NCI-H187 (cell line): ENCODE measurements at regions not wholly inside any gene's neighbourhood (a gene's known extent, or its start where the extent isn't known, plus 50 kb on each side); places are given as distances from the start of the nearest gene placed in this dataset.

ENCODE experiments used
- DNase-seq, 2 experiments: peaks; one replicate each; lab custom pipeline; 2025; lab: John Stamatoyannopoulos, UW

DNA sequence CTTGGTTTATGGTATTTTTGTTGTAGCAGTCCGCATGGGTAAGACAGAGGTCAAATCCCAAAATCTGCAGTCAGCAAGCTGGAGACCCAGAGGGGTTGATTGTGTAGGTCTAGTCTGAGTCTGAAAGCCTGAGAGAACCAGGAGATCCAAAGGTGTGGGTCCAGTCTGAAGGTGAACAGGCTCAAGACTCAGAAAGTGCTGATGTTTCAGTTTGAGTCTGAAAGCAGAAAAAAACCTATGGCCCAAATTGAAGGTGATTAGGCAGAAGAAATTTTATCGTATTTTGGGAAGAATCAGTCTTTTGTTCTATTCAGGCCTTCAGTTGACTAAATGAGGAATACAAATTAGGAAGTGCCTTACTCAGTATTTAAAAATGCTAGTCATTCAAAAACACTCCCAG is 807.8 kb upstream of the FOXG1 start:
- DNase-seq: no peak

DNA sequence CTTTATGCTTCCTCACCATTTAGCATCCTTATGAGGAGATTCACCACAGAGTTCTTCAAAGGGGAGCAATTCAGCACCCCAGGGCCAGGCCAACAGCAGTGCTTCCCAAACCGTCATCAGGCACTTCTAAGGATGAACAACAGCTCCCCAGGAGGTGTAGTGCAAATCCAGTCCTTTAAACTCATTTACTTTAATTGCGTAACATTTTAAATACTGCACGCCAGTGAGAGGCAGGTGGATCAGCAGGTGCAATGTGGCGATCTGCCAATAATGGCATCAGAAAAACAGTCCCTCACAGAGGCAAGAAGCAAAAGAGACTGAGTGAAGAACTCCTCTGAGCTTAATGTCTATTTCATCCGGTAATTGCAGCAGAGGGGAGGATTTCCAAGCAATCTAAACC is 770.9 kb upstream of the FOXG1 start:
- DNase-seq: peak; percentile 88 to 93

DNA sequence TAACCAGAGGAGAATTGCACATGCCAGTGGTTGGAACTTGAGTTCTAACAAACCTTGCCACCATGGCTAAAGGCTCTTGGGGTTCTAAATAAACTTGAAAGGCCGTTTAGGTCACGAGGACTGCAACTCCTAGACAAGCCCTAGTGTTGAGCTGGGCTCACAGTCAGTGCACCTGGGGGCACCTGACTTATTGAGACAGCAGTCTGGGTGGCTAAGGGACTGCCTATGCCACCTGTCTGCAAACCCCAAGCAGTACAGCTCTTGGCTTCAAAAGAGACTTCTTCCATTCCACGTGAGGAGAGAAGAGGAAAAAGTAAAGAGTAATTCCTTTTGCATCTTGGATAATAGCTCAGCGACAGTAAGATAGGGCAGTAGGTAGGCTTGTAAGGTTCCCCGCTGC is 765.6 kb upstream of the FOXG1 start:
- no peak for DNase-seq

DNA sequence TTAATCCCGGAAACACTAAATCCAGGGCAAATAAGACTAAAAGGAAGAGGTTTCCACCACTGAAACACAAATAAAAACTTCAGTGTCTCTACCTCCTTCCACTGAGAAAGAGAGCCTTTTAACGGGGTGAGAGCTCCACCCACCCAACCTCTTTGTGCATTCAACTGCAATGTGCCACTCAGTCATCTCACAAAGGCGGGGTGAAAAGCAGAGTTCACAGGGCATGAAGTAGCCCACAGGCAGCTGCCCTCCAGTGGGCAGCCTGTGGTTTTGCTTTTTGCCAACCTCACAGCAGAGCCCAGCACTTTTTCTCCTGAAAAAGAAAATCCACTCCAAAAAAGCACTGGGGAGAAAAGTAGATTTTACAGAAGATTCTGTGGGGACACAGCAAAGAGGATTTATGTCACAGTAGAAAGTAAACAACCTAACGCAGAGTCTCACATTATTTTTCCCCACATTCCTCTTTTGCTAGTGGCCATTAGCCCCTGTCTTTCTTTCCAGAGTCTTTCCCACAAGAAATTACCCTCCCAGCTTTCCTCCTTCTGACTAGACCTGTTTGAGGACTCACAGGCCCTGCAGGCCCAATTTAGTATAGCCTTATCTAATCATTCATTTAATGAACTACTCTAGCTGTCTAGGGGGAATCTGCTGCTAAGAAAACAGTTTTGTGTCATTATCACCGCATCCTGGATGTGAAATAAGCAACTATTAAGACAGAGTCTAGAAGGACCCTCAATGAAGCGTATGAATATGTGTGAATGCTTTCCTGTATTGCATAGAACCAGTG is 753.8 kb upstream of the FOXG1 start:
- DNase-seq: no peak

DNA sequence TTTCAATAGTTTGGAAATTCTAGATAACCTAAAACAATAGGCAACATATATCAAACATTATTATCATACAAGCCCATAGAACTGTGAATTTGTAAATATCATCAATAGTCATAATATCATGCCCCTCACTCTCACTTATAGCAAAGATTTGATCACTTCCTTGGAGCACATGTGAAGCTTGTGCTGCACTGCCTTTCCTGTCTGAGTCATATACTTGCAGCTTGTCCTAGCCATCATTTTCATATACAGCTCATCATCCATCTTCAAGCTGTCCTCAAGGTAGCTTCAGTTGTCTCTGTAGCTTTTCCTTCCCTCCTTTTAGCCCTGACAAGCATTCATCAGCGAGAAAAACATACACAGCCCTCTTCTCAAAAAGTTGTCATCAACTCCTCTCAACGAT is 746.5 kb upstream of the FOXG1 start:
- DNase-seq: no peak

DNA sequence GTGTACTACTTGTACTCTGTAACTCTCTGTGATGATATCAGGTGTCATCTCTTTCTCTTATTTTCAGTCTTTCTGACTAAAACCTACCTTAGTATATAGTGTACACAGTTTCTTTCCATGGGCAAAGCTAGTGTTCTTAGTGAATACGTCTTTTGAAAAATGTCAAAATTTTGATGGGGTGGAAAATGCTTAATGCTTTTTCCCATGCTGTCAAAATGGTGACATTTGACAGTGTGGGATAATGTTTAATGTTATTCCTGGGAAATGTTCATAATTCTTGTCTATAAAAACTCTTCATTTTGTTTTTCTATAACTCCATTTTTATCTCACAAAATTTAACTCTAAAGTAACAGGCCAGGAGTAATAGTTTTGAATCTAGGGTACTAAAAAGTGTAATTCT is 742.7 kb upstream of the FOXG1 start:
- no peak for DNase-seq

DNA sequence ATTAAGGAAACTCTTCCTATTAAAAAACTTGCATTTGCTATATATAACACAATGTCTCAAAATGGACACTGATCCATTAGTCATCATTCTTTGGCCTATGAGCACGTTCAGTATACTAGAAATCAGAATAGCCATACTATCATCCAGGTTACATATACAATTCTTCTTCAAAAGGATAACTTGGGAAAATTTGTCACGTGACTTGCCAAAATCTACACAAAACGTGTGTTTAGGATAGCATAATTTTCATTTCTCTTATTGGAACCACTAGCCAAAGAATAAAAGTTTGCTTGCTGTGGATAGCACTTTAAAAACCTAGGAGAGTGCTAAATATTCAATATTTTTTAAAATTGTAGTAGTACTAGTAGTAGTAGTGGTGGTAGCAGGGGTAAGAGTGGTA is 714.3 kb upstream of the FOXG1 start:
- DNase-seq: no peak

DNA sequence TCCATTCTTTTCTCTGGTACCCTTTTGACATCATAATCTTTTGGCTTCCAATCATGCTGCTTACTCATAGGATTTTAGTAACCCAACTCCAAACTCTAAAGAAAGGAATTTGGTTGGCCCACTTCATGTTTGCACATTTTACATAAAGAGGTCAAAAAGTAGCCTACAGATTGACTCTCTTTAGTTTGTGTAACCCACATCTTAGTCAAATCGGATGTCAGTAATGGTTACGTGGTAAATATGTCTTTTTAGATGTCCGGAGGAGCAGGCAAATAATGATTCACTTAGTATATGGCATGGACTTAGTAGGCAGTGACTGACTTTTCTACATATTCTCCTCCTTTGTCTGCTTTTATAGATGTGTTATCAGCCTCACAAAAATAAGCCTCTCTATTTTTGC is 711.6 kb upstream of the FOXG1 start:
- no peak for DNase-seq

DNA sequence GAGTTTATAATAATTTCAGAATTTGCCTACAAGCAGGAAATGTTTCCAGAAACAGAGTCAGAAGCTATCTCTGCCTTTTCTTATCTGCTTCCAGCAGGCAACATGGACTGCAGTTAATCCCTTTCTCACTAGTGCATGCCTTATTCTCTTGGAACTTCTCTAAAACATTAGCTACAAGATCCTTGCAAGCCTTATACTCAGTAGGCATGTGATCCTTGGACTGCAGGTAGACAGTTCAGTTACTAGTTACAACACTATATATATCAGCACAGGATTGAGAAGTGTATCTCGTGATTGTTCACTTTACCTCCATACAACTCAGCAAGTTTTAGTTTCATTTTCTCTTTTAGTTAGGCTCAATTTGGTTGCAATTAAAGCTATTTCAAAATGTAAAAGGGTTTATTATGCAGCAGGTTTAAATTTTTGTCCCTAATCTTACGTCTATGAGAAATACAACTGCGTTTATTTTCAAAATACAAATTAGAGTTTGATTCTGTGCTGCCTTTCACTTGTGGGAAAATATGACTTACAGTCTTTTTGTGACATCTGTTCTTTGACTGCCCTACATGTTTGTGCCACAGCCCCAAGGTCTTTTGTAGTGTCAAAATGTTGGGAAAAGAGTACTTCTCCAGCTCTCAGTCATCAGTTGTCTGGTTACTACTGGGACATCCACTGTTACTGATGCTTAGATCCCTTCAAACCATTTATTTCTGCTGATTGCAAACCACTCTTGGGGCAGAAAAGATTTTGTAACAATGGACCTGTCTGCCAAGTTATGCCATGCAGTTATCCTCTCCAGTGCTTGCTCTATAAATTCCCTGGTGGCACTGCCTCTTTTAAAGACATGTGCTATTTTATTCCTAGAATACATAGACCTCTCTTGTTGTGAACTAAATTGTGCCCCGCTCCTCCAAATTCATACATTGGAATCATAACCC is 709.0 kb upstream of the FOXG1 start:
- peak in 1 of 2 experiments; percentile 9 for DNase-seq

DNA sequence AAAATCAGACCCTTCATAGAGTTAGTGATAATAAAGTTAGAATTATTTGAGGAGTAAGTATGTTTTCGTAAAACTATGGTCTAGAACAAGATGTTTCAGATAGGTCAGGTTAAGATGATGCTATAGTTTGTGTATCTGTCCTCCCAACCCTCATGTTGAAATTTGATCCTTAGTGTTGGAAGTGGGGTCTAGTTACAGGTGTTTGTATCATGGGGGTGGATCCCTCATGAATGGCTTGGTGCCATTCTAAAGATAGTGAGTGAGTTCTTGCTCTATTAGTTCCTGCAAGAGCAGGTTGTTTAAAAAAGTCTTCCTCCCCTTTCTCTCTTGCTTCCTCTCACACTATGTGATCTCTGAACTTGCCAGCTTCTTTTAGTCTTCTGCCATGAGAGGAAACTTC is 707.3 kb upstream of the FOXG1 start:
- DNase-seq: no peak

DNA sequence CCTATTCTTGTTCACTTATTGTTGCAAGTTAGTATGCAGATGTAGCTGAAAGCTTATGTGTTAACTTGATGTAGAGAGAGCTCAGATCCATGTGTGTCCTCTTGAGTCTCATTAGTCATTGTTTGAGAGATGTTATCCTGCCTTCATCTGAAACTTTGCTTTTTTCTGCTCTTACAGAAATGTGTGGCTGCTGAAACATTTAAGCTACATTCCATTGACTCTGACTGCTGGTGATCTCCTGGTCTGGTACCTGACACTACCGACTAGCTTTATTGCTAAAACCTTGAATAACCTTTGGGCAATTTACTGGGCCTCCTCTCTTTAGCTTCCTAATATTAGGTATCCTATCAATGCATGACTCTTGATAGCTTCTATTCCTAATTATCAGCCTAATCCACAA is 705.6 kb upstream of the FOXG1 start:
- DNase-seq: no peak

DNA sequence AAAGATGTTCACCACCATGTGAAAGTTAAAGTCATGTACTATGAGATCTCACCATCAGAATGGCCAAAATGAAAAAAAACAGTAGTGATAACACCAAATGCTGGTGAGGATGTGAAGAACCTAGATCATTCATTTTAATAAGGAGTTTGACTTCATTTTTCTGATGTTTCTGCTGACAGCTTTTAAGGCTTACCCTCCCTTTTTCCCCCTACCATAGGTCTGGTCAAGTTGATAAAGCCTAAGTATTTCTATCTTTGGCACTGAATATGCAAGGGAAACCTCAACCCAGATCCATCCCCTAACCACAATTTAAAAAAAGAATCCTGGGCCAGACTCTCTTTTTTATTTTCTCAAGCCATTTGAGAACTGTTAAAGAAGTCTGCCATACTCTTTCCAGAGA is 689.6 kb upstream of the FOXG1 start:
- no peak for DNase-seq

DNA sequence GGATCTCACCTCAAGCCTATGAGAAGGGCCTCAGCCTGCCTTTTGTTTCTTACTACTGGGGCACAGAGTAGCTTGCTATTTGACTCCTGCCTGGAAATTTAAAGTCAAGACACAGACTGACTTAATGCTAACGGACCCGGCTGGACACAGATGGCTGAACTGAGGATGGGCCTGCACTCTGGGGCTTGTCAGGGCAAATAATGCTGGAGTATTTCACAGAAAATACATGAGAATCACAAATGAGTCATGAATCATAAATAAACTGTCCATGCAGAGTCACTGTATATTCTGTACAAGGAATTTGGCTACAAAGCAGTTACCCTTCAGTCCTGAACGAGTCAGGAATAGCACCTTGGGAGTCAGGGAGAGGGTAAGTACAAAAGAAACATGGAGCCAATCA is 683.2 kb upstream of the FOXG1 start:
- DNase-seq: no peak

DNA sequence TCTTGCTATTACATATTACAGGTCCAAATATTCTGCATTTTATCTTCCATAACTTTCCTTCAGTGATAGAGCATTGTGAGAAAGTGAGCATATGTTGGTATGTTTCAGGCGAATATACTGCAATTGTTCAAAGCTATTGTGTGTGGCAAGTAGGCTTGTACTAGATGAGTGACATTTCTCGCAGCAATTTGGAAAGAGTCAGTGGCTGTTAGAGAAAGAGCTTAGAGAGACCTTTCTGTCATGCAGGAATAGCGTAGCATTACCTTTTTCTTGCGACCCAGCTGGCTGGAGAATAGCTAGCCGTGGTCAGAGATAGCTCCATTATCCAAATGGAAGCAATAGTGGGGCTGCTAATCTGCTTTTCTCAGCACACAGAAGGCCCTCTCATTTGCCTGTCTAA is 678.5 kb upstream of the FOXG1 start:
- DNase-seq: no peak

DNA sequence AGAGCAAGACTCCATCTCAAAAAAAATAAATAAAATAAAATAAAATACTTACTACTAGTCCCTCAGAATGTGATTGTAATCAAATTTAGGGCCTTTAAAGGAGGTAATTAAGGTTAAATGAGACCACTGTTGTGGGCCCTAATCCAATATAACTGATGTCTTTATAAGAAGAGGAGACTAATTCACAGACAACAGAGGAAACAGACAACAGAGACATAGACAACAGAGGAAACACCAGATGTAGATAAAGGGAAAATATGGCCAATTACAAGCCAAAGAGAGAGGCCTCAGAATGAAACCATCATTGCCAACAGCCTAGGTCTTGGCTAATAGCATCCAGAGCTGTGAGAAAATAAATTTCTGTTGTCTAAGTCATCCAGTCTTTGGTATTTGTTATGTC is 669.0 kb upstream of the FOXG1 start:
- DNase-seq: no peak

DNA sequence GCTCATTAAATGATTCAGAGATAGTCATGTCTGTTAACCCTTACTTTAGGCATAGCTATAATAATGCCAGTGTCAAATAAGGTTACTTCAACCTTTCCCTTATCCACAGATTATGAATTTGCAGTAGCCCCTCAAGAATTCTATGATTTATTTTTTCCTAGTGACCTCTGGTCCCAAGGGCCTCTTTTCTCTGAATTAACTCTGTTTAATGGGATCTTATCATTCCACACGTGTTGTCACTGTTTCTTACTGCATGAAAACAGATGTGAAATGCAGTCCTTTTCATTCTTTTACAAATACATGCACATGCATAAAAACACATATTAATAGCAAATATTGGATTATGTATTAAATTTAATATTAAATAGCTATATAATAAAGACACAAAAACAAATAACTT is 667.7 kb upstream of the FOXG1 start:
- no peak for DNase-seq

DNA sequence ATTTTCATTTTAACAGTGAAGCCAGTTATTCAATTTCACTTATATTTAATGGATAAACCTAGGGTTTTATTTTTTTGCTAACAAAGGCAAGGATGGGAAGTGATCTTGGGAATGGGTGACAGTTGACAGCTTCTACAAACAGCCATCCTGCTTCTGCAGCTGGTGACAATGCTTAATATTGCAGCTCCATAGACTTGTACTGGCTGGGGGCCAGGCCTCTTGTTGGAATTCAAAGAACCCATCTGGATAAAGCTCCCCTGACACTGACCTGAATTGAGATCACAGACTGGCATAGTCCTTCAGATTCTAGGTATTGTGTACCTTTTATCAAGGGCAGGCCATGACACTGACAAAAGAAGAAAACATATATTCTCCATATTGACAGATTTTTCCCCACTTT is 664.6 kb upstream of the FOXG1 start:
- peak in 1 of 2 experiments; percentile 12 for DNase-seq

DNA sequence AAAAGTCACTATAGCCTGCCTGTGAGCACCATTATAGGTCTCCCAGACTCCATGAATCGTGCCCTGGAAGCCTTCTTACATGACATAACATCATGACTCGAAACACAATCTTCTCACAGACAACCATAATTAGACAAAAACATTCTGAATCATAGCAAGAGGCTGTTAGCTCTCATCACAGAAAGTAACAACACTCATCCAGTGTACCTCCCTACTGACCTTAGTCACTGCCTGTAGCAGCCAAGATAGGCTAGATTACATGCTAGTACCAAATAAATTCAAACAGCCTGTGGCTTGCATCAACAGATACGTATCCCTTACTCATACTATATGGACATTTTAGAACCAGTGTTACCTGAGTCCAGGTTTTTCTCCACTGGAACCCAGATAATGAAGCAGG is 663.8 kb upstream of the FOXG1 start:
- DNase-seq: no peak

DNA sequence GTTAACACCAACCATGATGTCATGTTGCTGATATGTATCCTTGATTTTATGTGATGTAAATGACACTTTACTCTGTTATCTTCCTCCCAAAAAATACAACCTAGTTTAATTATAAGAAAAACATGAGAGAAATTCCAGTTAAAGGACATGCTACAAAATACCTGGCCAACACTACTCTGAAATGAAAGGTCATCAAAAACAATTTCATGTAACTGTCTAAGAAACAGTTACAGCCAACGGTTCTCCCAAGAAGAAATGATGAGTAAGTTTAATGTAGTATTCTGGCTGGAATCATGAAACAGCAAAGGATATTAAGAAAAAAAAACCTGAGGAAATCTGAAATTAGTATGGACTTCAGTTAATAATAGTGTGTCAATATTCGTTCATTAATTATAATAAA is 653.3 kb upstream of the FOXG1 start:
- DNase-seq: no peak

DNA sequence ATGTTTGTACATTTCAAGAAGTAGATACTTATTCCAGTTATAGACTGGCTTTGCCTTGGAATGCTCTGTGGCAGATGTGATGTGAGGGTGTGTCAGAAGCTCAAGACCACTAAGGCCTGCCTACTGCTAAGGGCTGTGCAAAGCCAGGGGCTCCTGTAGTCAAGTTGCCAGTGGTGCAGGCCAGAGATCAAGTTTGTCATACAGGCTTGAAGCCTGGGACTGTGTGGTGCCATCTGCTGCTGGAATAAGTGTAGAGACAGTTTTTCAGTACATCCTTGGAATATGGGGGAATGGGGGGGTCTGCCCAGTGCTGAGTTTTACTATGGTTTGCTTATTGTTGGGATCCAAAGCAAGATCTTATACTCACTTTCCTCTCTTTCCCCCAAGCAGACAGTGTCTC is 649.9 kb upstream of the FOXG1 start:
- no peak for DNase-seq

DNA sequence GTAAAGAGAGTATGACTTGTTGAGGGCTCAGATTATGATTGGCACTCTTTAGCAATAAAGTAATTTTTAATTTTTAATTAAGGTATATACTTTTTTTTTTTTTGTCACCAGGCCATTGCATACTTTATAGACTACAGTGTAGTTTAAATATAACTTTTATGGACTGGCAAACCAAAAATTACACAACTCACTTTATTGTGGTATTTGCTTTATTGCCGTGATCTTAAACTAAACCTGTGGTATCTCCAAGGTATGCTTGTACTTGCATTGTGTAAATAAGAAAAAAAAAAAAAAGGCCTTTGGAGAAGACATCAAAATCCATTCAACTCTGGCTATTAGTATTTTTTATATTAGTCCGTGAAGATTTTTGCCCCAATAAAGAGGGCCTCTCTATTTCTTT is 646.7 kb upstream of the FOXG1 start:
- no peak for DNase-seq

DNA sequence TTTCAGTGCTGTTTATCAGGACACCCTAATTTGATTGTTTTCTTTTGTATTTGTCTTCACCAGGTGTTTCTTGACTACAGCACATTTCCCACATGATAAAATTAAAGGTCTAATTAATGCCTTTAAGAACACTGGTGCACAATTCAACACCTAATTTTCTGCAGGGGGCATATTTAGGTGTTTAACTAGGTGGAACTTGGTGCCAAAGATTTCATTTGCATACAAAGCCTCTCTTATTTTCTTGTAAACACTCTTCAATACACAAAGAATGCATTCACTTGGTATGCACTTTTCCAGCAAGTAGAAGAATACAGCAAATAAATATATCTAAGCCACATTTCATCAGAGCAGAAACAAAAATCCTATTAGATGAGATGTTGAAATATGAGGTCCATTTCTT is 646.2 kb upstream of the FOXG1 start:
- DNase-seq: no peak

DNA sequence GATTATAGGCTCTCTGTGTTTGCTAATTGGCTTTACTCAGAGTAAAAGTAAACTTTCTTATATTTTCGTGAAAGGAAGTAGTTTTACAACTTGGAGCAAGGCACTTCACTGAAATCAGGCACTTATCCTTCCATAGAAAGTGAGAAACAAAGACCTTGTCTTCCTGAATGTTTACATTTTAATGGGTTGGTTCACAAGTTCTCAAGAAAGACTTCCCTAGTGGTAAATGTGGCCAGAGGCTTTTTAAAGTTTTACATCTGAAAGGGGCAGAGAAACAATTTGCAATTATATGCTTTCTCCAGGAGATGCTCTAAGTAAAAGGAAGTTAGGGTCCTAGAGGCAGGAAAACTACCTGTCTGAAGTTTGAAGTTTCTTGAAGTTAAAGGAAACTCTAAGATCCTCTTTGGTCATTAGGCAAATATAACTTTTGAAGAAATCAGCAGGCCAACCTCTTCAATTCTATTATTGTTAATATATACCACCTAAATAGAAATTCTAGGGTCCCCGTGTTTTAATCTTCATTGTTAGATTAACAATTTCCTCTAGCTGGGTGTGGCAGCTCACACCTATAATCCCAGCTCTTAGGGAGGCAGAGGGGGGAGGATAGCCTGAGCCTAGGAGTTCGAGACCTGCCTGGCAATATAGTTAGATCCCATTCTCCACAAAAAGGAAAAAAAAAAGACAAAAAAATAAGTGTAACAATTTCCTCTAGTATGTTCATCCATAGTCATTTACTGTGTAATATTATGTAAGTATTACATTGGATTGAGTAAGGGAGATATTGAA is 644.9 kb upstream of the FOXG1 start:
- DNase-seq: no peak
